Esophagus (tissue), 2 donors: ENCODE measurements at regions not wholly inside any gene's neighbourhood (a gene's known extent, or its start where the extent isn't known, plus 50 kb on each side); places are given as distances from the start of the nearest gene placed in this dataset.
"Not testable (repeated sequence)": the region's sequence is repeated elsewhere in the genome, so short reads cannot be mapped to it uniquely, and the experiment has no call there.

Experiments used
- H3K27ac ChIP-seq, 2 donors: one replicate each; pipeline ENCODE4 v1.5.1; 2013; ENCODE audit warnings: low read depth in 2 of 2, mild to moderate bottlenecking in 2 of 2, inconsistent platforms in 1 of 2, low read length in 1 of 2, moderate library complexity in 1 of 2
- H3K27me3 ChIP-seq, 2 donors: one replicate each; pipeline ENCODE4 v1.6.1; 2013; ENCODE audit warnings: low read length in 2 of 2, control low read depth in 1 of 2, mild to moderate bottlenecking in 1 of 2; ENCODE audit not compliant: insufficient read depth in 2 of 2, control insufficient read depth in 1 of 2
- H3K36me3 ChIP-seq, 2 donors: one replicate each; pipeline ENCODE4 v1.6.1; 2013; ENCODE audit warnings: low read length in 1 of 2; ENCODE audit not compliant: control insufficient read depth in 2 of 2, insufficient read depth in 2 of 2
- H3K4me1 ChIP-seq, 2 donors: one replicate each; pipeline ENCODE4 v1.6.1; 2013; ENCODE audit warnings: low read length in 1 of 2; ENCODE audit not compliant: control insufficient read depth in 2 of 2, insufficient read depth in 2 of 2
- H3K4me3 ChIP-seq, 2 donors: one replicate each; pipeline ENCODE4 v1.5.1; 2013; ENCODE audit warnings: low read length in 2 of 2, mild to moderate bottlenecking in 2 of 2, low read depth in 1 of 2, moderate library complexity in 1 of 2
- H3K9me3 ChIP-seq, 2 donors: one replicate each; pipeline ENCODE4 v1.6.1; 2013; ENCODE audit warnings: mild to moderate bottlenecking in 2 of 2, low read depth in 1 of 2, low read length in 1 of 2, moderate library complexity in 1 of 2; ENCODE audit not compliant: control insufficient read depth in 2 of 2, insufficient read depth in 1 of 2
- WGBS, 2 donors: extraction: QIAGEN DNeasy Blood & Tissue Kit; methylation state at CpG; one replicate each; pipeline ENCODE4 v1.1.7; 2013; 5-methylcytosine and 5-hydroxymethylcytosine counted together
- donor health status: healthy with polysubstance abuse.
- donor health status: Bipolar disorder and iron deficiency.

DNA sequence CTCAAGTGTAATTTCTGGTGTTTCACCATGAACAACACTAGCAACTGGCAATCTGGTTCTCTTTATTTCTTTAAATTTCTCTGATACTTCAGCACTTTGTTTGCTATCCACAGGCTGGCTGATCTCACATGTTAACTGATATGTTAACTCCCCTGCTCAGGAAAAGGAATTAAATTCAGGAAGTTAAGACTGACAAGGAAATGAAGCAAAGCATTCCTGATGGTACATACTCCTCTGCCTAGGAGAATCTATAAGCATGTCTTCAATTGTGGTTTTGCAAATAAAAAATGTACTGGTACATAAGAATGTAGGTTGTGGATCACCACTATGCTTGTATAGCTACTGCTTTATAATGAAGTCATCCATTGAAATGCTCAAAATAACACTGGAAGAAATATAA, 1119.2 kb upstream of the INTU start:
- Histone ChIP-seq H3K9me3 (no peaks in the 10 kb centered on the region), H3K27ac (no peak overlapping the region), H3K36me3 (no peaks in the 10 kb centered on the region), H3K4me3 (no peak overlapping the region), H3K4me1 (no peaks in the 10 kb centered on the region), H3K27me3 (no peaks in the 10 kb centered on the region)

GRCh38 chr4:126520731-126521130, 1112.0 kb upstream of the INTU start:
- Histone ChIP-seq H3K27me3 (no peaks in the 10 kb centered on the region), H3K36me3 (no peaks in the 10 kb centered on the region), H3K27ac (no peak overlapping the region), H3K4me1 (no peaks in the 10 kb centered on the region), H3K4me3 (no peak overlapping the region), H3K9me3 (no peaks in the 10 kb centered on the region)
- WGBS, 2 donors: 44 to 69% methylated on average over 1 of the region's 1 CpG

- not testable (repeated sequence) for H3K27ac ChIP-seq, H3K36me3 ChIP-seq, H3K4me1 ChIP-seq, H3K9me3 ChIP-seq, H3K27me3 ChIP-seq, H3K4me3 ChIP-seq
- WGBS, 2 donors: 86 to 88% methylated on average over 2 of the region's 2 CpGs
Measured at GRCh38 chr4:126525400-126525799, 1107.4 kb upstream of the INTU start.

DNA sequence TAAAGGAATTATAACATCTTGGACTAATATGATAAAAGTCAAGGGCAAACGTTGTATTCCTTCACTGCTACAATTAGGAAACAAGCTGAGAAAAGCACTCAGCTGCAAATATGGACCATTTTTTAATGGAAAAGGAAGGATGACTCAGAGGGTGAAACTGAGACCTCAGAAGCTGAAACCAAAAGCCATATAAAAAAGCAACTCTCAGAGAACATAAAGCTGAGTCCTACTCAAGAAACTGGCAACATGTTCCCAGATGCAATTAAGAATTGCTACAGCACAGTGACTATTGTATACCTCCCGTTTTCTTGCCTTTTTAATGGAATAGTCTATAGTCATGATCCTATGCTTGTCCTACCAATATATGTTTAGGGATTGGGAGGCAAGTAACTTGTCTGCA, 1106.4 kb upstream of the INTU start:
- 65 to 77% methylated on average over 2 of the region's 2 CpGs for WGBS, 2 donors
- Histone ChIP-seq H3K4me3 (no peak overlapping the region), H3K27me3 (no peaks in the 10 kb centered on the region), H3K36me3 (no peaks in the 10 kb centered on the region), H3K9me3 (no peaks in the 10 kb centered on the region), H3K27ac (no peak overlapping the region), H3K4me1 (no peaks in the 10 kb centered on the region)

- Histone ChIP-seq H3K27ac (no peak overlapping the region), H3K27me3 (no peaks in the 10 kb centered on the region), H3K9me3 (no peaks in the 10 kb centered on the region), H3K4me1 (no peaks in the 10 kb centered on the region), H3K4me3 (no peak overlapping the region), H3K36me3 (no peaks in the 10 kb centered on the region)
- WGBS, 2 donors: 79% methylated on average over 2 of the region's 2 CpGs
Measured at GRCh38 chr4:126529997-126530396, 1102.8 kb upstream of the INTU start.

DNA sequence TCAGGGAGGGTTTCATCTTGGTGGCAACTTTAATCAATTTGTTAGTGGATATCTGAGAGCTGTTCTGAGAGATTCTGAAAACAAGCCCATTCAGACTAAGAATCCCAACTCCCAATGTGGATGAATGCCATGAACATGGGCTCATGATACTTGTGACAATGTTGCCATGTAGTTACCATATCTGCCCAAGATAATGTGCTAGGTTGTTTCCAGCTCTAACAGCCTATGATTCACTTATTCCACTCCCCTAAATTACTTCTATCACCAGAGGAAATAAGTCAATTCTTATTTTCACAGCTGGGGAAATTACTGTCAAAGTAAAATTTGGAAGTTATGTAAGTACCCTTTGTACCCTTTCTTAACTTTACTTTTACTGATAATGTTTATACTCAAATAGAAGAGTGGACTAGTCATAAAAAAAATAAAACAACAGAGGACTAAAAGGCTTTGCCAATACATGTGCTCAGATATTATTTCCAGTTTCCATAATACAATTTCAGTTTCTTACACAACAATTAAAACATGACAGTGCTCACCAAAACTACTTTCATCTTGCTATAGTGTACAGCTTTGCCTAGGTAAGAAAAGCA, 1101.7 kb upstream of the INTU start:
- H3K4me3 ChIP-seq: no peak overlapping the region
- H3K36me3 ChIP-seq: no peaks in the 10 kb centered on the region
- H3K4me1 ChIP-seq: no peaks in the 10 kb centered on the region
- H3K27ac ChIP-seq: no peak overlapping the region
- H3K27me3 ChIP-seq: no peaks in the 10 kb centered on the region
- H3K9me3 ChIP-seq: no peaks in the 10 kb centered on the region

DNA sequence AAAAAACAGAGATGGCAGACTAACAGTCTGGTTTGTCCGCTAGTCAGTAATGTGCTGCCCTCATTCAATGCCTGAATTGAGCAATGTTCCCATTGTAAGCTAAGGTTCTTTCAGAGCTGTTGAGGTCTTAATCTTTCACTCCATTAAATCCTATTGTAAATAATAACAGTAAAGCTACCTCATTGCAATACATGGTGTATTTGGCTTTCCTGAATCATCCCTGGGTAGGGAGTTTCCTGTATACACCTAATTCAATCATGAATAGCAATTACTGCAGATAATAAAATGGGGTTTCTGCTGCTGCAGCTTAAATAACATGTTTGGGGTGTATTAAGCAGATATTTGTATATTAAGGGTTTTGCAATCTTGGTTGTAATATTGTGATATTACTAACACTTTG, 1100.2 kb upstream of the INTU start:
- no peaks in the 10 kb centered on the region for H3K4me1 ChIP-seq
- H3K4me3 ChIP-seq: no peak overlapping the region
- 84 to 90% methylated on average over 1 of the region's 1 CpG for WGBS, 2 donors
- H3K9me3 ChIP-seq: no peaks in the 10 kb centered on the region
- no peak overlapping the region for H3K27ac ChIP-seq
- H3K27me3 ChIP-seq: no peaks in the 10 kb centered on the region
- no peaks in the 10 kb centered on the region for H3K36me3 ChIP-seq

GRCh38 chr4:126533146-126533805, 1099.5 kb upstream of the INTU start:
- Histone ChIP-seq H3K9me3 (no peaks in the 10 kb centered on the region), H3K36me3 (no peaks in the 10 kb centered on the region), H3K27ac (no peak overlapping the region), H3K4me1 (no peaks in the 10 kb centered on the region), H3K27me3 (no peaks in the 10 kb centered on the region), H3K4me3 (no peak overlapping the region)
- 42 to 47% methylated on average over 5 of the region's 5 CpGs for WGBS, 2 donors

GRCh38 chr4:126539771-126540170, 1093.0 kb upstream of the INTU start:
- no peaks in the 10 kb centered on the region for H3K4me1 ChIP-seq
- H3K27ac ChIP-seq: no peak overlapping the region
- no peaks in the 10 kb centered on the region for H3K36me3 ChIP-seq
- WGBS, 2 donors: 55 to 65% methylated on average over 3 of the region's 3 CpGs
- no peaks in the 10 kb centered on the region for H3K9me3 ChIP-seq
- H3K27me3 ChIP-seq: no peaks in the 10 kb centered on the region
- H3K4me3 ChIP-seq: no peak overlapping the region

DNA sequence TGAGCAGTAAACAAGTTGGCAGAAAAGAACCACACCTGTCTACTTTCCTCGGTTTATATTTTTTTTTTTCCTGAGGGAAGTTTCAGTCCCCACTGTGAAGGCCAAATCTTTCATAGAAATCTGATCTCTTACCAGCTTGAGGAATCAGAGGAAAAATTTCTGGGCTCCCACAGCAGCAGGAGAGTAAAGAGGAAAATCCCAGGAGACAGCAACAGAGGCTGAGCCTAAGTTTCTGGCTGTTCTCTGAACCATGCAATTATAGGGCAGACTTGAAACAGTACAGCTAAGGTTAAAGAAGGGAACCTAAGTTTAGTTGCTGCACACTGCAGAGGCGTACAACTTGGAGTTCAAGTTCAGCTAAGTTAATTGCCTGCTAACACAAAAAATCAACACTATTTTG, 1090.9 kb upstream of the INTU start:
- no peaks in the 10 kb centered on the region for H3K36me3 ChIP-seq
- no peak overlapping the region for H3K4me3 ChIP-seq
- no peaks in the 10 kb centered on the region for H3K9me3 ChIP-seq
- no peaks in the 10 kb centered on the region for H3K27me3 ChIP-seq
- no peak overlapping the region for H3K27ac ChIP-seq
- 61 to 64% methylated on average over 2 of the region's 2 CpGs for WGBS, 2 donors
- H3K4me1 ChIP-seq: no peaks in the 10 kb centered on the region
